Activated CD4-positive, alpha-beta T cell treated with anti-CD3 and anti-CD28 coated beads, Interleukin-2, amount 10 ng/mL, durations not matched to agents 24 days and 14 days (primary cell): ENCODE measurements at regions not wholly inside any gene's neighbourhood (a gene's known extent, or its start where the extent isn't known, plus 50 kb on each side); places are given as distances from the start of the nearest gene placed in this dataset.

Experiments
- DNase-seq: peaks from one replicate; pipeline ENCODE4 v3.0.0; 2022
- H3K27ac Mint-ChIP-seq: one replicate; pipeline ENCODE4 v1.8.0; 2022; ENCODE audit warnings: mild to moderate bottlenecking, mixed read lengths
- H3K27me3 Mint-ChIP-seq: one replicate; pipeline ENCODE4 v1.8.0; 2022; ENCODE audit warnings: mixed read lengths
- H3K36me3 Mint-ChIP-seq: one replicate; pipeline ENCODE4 v1.8.0; 2022; ENCODE audit warnings: low read depth, mild to moderate bottlenecking, mixed read lengths
- H3K4me1 Mint-ChIP-seq: one replicate; pipeline ENCODE4 v1.8.0; 2021; ENCODE audit warnings: mixed read lengths
- H3K4me3 Mint-ChIP-seq: one replicate; pipeline ENCODE4 v1.8.0; 2022; ENCODE audit warnings: mild to moderate bottlenecking, moderate library complexity, mixed read lengths
- H3K9me3 Mint-ChIP-seq: one replicate; pipeline ENCODE4 v1.8.0; 2021; ENCODE audit warnings: mixed read lengths
- intact Hi-C: fragments of 100-400 bp; cut with micrococcal nuclease; formaldehyde crosslinking; loops from one replicate; pipeline ENCODE4 v1.15.1; 2023

GRCh38 chr3:59698091-59698490 lies 648.3 kb upstream of the CFAP20DC start:
- H3K4me3 Mint-ChIP-seq, result no peak overlapping the region
- no peaks in the 10 kb centered on the region for H3K36me3 Mint-ChIP-seq
- DNase-seq, result no peak
- intact Hi-C loops, result no loop called here
- no peaks in the 10 kb centered on the region for H3K9me3 Mint-ChIP-seq
- no peak overlapping the region for H3K27ac Mint-ChIP-seq
- no peaks in the 10 kb centered on the region for H3K4me1 Mint-ChIP-seq
- no peaks in the 10 kb centered on the region for H3K27me3 Mint-ChIP-seq

DNA sequence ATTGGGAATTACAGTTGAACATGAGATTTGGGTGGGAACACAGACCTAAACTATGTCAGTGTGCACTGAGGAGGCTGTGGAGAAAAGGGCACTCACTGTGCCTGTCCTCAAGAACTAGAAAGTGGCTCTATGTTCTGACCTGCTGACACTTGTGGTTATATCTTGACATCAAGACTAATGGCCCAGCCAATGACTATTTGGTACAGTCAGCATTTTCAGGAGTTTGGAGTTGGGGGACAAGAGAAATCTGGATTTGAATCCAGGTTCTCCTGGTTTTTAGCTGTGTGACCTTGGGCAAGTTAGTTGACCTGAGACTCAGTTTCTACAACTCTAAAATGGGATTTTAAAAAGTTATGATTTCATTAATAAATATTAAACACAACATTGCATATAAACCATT lies 647.0 kb upstream of the CFAP20DC start:
- DNase-seq, result no peak
- intact Hi-C loops, result no loop called here
- no peak overlapping the region for H3K4me3 Mint-ChIP-seq
- H3K36me3 Mint-ChIP-seq, result no peaks in the 10 kb centered on the region
- H3K4me1 Mint-ChIP-seq, result no peaks in the 10 kb centered on the region
- H3K27ac Mint-ChIP-seq, result no peak overlapping the region
- H3K9me3 Mint-ChIP-seq, result no peaks in the 10 kb centered on the region
- H3K27me3 Mint-ChIP-seq, result no peaks in the 10 kb centered on the region

DNA sequence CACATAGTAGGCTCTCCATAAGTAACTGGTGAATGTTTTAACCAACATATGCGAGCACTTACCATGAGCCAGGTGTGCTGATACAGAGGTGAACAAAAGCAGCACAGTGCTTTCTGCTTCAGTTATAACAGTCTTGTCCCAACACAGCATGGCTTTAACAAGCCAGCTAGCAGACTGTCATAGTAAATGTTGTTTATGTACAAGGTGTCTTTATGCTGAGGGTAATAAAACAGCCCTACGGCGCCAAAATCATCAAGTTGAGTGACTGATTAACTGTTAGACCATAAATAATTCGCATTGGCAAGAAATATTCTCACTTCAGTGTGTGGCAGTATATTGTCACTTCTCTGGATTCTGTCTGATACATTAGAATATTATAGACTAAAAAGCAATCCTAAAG lies 646.0 kb upstream of the CFAP20DC start:
- Mint-ChIP-seq H3K4me3 (no peak overlapping the region), H3K36me3 (no peaks in the 10 kb centered on the region), H3K4me1 (no peaks in the 10 kb centered on the region), H3K27ac (no peak overlapping the region), H3K27me3 (no peaks in the 10 kb centered on the region), H3K9me3 (no peaks in the 10 kb centered on the region)
- intact Hi-C loops, result no loop called here
- no peak for DNase-seq

DNA sequence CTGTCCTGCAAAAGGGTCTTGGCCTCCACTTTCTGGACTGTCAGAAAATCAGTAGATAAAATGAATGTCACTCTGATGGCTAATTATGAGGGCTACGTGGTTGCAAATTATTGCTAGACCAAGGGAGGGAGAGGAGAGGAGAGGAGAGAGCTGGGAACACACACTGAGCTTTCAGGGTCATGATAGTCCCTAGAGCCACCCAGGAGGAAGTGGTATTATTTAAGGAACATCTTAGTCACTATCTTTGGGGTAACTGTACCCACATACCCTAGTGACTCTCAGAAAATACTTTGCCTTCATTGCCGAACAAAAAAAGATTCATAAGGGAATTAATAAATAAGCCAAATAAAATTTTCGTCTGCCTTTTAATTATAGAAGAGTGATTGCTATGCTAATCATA lies 642.3 kb upstream of the CFAP20DC start:
- Mint-ChIP-seq H3K27me3 (no peaks in the 10 kb centered on the region), H3K4me3 (no peak overlapping the region), H3K4me1 (no peaks in the 10 kb centered on the region), H3K36me3 (no peaks in the 10 kb centered on the region), H3K27ac (no peak overlapping the region), H3K9me3 (peaks cover 4% of the 10 kb centered on the region)
- no peak for DNase-seq
- intact Hi-C loops, result no loop called here

DNA sequence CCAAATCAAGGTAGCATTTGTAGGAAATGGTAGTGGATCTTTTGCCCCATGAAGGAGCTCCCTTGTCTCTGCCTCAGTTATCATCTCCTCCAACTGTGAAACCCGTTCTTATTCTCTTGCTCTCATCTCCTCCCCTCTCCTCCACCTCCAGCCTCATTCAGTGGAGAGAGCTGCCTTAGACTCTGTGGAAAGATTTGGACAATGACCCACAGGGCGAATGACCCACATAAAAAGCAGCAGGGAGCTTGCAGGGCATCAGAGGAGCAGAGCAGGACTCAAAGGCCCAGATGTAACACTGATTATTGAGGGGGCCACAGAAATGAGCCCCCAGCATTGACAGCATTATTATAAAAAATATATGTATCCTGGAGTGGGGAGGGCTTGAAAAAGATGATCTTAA lies 641.1 kb upstream of the CFAP20DC start:
- Mint-ChIP-seq H3K27me3 (no peaks in the 10 kb centered on the region), H3K4me1 (no peaks in the 10 kb centered on the region), H3K36me3 (no peaks in the 10 kb centered on the region), H3K27ac (no peak overlapping the region), H3K9me3 (peaks cover 4% of the 10 kb centered on the region), H3K4me3 (no peak overlapping the region)
- DNase-seq, result no peak
- intact Hi-C loops, result no loop called here

DNA sequence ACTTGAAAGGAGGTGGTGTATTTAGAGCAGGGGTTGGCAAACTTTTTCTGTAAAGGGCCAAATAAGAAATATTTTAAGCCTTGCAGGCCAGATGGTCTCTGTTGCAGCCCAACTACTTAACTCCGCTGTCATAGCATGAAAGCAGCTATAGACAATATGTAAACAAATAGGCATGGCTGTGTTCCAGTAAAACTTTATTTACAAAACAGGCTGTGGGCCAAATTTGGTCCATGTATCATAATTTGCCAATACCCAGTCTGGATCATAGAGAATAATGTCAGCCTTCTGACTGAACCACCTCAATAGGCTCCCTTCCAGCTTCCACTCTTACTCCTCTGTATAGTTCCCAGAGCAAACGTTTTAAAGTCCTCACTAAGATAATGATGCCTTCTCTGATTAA lies 638.8 kb upstream of the CFAP20DC start:
- Mint-ChIP-seq H3K9me3 (peaks cover 4% of the 10 kb centered on the region), H3K27ac (no peak overlapping the region), H3K27me3 (no peaks in the 10 kb centered on the region), H3K36me3 (no peaks in the 10 kb centered on the region), H3K4me3 (no peak overlapping the region), H3K4me1 (no peaks in the 10 kb centered on the region)
- DNase-seq, result no peak
- intact Hi-C loops, result no loop called here

- intact Hi-C loops, result no loop called here
- H3K36me3 Mint-ChIP-seq, result no peaks in the 10 kb centered on the region
- no peaks in the 10 kb centered on the region for H3K4me1 Mint-ChIP-seq
- H3K9me3 Mint-ChIP-seq, result peaks cover 9% of the 10 kb centered on the region
- DNase-seq, result no peak
- no peak overlapping the region for H3K4me3 Mint-ChIP-seq
- H3K27me3 Mint-ChIP-seq, result no peaks in the 10 kb centered on the region
- H3K27ac Mint-ChIP-seq, result no peak overlapping the region
Measured at GRCh38 chr3:59685432-59685831, 635.6 kb upstream of the CFAP20DC start.

GRCh38 chr3:59684766-59685165 lies 634.9 kb upstream of the CFAP20DC start:
- H3K9me3 Mint-ChIP-seq, result peaks cover 10% of the 10 kb centered on the region
- intact Hi-C loops, result no loop called here
- H3K27ac Mint-ChIP-seq, result no peak overlapping the region
- no peak for DNase-seq
- no peak overlapping the region for H3K4me3 Mint-ChIP-seq
- no peaks in the 10 kb centered on the region for H3K36me3 Mint-ChIP-seq
- H3K4me1 Mint-ChIP-seq, result no peaks in the 10 kb centered on the region
- H3K27me3 Mint-ChIP-seq, result no peaks in the 10 kb centered on the region

DNA sequence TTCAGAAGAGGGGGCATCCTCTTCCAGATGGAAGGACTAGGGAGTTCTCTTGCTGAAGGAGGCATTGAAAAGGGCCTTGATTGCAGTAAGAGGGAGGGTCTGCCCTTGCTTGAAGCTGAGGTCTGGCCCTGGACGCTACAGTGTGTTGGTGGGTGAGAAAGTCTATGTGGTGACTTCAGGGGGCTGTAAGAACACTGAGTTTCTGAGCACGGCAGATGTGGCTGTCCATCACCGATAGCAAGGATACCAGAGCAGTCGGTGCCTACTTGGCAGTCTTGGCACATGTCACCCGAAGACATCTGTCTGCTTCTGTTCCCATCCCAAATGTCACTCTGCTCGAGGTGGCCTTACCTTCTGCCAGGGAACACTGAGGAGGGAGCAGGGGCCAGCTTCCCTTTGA lies 631.1 kb upstream of the CFAP20DC start:
- no peaks in the 10 kb centered on the region for H3K4me1 Mint-ChIP-seq
- H3K9me3 Mint-ChIP-seq, result peaks cover 6% of the 10 kb centered on the region
- H3K27me3 Mint-ChIP-seq, result peaks cover 2% of the 10 kb centered on the region
- H3K4me3 Mint-ChIP-seq, result no peak overlapping the region
- intact Hi-C loops, result no loop called here
- H3K27ac Mint-ChIP-seq, result no peak overlapping the region
- no peaks in the 10 kb centered on the region for H3K36me3 Mint-ChIP-seq
- no peak for DNase-seq

DNA sequence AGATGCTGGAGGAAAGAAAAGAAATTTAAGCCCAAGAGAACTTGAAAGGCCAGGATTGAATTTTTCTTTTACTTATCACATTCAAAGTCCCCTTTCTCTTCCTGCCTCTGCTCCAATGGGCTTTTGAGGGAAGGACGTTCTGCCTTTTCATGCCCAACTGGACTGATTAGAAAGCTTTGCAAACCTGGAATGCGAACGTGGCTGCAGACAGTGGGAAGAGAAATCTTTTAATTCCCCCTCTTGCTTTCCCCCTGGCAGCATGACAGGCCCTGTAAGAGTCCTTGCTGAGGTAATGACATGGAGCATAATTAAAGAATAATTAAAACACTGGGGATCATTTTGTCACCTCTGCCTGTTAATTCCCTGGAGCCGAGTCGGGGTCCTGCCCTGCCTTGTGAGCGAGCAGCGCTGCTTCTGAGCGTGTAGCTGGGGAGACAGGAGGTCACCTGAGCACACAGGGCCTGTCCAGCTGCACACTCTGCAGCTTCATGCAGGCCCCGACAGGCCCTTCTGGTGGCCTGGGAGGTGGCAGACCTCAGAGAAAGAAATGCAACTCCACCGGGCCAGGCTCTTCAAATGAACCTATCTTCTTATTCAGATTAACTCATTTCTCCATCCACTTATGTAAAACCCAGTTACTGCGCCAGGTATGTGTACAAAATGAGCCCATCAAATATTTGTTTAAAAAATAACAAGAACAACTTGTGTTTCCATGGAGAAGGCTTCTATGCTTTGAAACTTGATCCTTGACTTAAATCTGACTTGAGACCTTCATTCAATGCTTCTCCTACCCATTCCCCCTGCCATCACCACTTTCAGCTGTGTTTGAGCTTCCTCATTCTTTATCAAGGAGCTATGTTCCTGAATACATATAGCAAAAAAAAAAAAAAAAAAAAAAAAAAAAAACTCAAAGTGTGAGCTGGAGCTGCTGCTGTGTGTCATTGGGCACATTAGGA lies 628.2 kb upstream of the CFAP20DC start:
- Mint-ChIP-seq H3K36me3 (no peaks in the 10 kb centered on the region), H3K27ac (no peak overlapping the region), H3K27me3 (peaks cover 10% of the 10 kb centered on the region), H3K9me3 (peaks cover 12% of the 10 kb centered on the region), H3K4me1 (no peaks in the 10 kb centered on the region), H3K4me3 (no peak overlapping the region)
- intact Hi-C loops, result no loop called here
- no peak for DNase-seq

DNA sequence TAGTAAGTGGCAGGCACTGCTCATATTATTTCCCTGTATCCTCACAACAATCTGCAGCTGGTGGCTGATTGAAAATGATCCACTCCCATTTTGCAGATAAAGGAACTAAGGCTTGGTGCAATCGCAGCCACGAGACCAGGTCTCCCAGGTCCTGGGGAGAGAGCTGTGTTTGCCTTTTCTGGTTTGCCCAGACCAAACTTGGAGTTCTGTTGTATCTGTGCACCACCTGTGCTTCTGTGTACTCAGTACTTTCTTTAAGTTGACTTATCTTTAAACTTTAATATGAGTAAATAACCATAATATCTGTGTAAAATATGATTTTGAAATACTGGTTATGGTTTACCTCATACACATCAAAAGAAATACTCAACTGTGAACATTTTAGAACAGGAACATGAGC lies 625.7 kb upstream of the CFAP20DC start:
- DNase-seq, result no peak
- Mint-ChIP-seq H3K27me3 (peaks cover 10% of the 10 kb centered on the region), H3K4me1 (no peaks in the 10 kb centered on the region), H3K27ac (no peak overlapping the region), H3K36me3 (no peaks in the 10 kb centered on the region), H3K9me3 (peaks cover 8% of the 10 kb centered on the region), H3K4me3 (no peak overlapping the region)
- intact Hi-C loops, result no loop called here

GRCh38 chr3:59663076-59663850 lies 613.4 kb upstream of the CFAP20DC start:
- Mint-ChIP-seq H3K27ac (no peak overlapping the region), H3K4me3 (no peak overlapping the region), H3K4me1 (no peaks in the 10 kb centered on the region), H3K36me3 (no peaks in the 10 kb centered on the region), H3K9me3 (peaks cover 16% of the 10 kb centered on the region), H3K27me3 (peaks cover 2% of the 10 kb centered on the region)
- DNase-seq, result no peak
- intact Hi-C loops, result no loop called here

DNA sequence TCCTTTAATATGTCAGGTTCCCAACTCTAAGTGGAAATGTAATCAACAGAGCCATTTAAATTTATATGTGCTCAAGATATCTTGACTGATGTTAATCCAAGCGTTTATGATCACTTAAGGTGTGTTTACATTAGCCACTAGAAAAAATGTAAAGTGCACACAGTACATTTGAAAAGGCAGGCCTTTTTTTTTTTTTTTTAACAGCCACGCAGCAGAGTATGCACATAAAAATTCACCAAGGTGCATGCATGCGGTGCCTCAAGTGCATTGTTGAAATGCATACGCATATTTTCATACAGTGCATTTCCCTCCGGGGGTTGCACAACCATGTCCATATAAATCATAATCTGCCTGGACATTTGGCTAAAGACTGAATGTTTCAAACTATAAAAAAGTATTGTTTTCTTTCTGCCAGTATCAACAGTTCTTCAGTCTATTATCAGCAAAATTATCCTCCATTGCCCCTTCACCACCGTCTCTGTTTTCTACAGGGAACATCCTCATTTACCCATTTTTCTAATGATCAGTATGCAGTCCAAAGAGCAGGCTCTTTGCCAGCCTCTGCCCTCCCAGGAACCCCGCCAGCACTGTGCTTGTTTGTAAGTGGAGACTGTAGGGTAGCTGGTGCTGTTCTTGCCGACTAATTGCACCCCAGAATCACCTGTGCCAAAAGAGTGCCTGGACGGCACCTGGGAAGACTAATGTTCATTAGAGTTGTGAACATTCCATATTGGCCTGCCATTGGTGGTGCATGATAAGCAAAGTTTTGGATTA lies 611.2 kb upstream of the CFAP20DC start:
- Mint-ChIP-seq H3K9me3 (peaks cover 20% of the 10 kb centered on the region), H3K36me3 (no peaks in the 10 kb centered on the region), H3K27me3 (peaks cover 2% of the 10 kb centered on the region), H3K4me1 (no peaks in the 10 kb centered on the region), H3K4me3 (no peak overlapping the region), H3K27ac (no peak overlapping the region)
- intact Hi-C loops, result no loop called here
- no peak for DNase-seq

DNA sequence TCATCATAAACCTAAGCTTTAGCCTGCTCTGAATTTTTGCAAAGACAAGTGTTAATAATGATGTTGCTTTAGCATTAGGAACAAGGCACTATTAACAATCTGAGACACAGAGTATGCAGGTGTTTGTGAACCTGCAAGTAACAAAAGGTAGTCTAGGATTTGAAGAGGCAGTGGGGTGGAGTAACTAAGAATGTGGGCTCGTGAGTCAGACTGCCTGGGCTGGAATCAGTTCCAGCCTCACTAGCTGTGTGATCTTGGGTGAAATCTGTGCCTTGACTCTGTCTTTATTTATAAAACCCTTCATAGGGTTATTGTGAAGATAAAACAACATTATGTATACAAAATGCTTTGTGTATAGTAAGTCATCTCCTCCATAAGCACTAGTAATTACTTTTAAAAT lies 610.6 kb upstream of the CFAP20DC start:
- peaks cover 20% of the 10 kb centered on the region for H3K9me3 Mint-ChIP-seq
- H3K36me3 Mint-ChIP-seq, result no peaks in the 10 kb centered on the region
- no peak overlapping the region for H3K27ac Mint-ChIP-seq
- DNase-seq, result no peak
- intact Hi-C loops, result no loop called here
- peaks cover 2% of the 10 kb centered on the region for H3K27me3 Mint-ChIP-seq
- no peaks in the 10 kb centered on the region for H3K4me1 Mint-ChIP-seq
- no peak overlapping the region for H3K4me3 Mint-ChIP-seq
